ENCODE measurements at regions not wholly inside any gene's neighbourhood (a gene's known extent, or its start where the extent isn't known, plus 50 kb on each side); places are given as distances from the start of the nearest gene placed in this dataset.

DNA sequence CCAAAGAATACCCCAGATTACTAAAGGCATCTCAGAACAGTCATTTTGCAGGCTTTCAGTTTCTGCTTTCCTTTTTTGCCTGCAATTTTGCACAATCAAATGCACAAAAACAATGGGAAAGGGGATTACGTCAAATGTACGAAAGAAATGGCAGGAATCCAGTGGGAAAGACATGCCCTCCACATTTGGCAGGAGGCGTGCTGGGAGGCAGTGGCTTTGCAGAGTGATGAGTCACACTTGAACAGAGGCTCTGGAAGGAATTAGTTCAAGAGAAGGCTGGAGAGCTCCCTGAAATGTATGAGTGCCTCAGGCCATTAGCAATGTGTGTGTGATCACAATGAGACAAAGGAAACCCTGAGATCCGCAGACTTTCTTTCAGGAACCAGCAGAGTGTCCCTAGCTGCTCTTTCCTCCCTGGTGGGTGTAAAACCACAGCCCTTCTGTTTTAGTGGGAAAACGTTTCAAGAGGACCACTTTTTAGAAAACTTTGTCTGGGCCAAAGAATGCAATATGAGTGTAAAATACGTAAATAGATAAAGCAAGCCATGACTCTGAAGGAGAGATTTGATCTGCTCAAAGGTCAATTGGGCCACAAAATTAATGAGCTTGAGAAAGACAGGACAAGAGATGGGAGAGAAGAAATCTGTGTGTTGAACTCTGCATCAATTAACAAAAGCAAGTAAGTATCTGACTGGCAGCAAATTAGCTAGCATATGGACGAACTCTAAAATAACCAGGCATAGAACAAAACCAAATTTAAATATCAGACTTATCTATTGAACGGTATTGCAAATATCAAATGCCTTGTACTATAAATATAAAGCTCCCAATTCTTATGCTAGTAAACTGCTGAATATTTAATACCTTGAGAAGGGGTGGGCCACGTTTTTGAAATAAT lies 155.4 kb upstream of the PDE3A start:
- peak overlapping the region; percentile 19; the same call in 1 of the 2 replicates for H3K9ac ChIP-seq (ENCODE audit: low read depth, low read length)
- H2AFZ ChIP-seq (replicated peaks; ENCODE audit: low read length, poor library complexity) = peak overlapping the region; percentile 35
- H3K9me1 ChIP-seq (ENCODE audit: insufficient read depth, low read length) = 0 out of 2 replicates have a peak, but pooled peaks cover 4% of the 10 kb centered on the region
- TF ChIP-seq NFE2L2 (IDR thresholded peaks at IDR 0.05; ENCODE audit: low read depth, low read length) (0 out of 2 replicates have a peak, but pooled peaks have one; percentile 33), RFX5 (IDR thresholded peaks at IDR 0.05; ENCODE audit: low read depth, low read length) (no peak), POLR2A (IDR thresholded peaks at IDR 0.05; ENCODE audit: low read depth, low read length) (no peak), RCOR1 (IDR thresholded peaks at IDR 0.05; ENCODE audit: insufficient replicate concordance, low read length) (no peak), CTCF (conservative IDR thresholded peaks at IDR 0.05; ENCODE audit: low read depth, low read length) (no peak), BHLHE40 (IDR thresholded peaks at IDR 0.05; ENCODE audit: low read depth, low read length) (peak; percentile 70), MAFK (IDR thresholded peaks at IDR 0.05; ENCODE audit: low read depth, low read length) (no peak), MXI1 (IDR thresholded peaks at IDR 0.05; ENCODE audit: borderline replicate concordance, low read depth, low read length) (peak; percentile 83; the same call in 1 of the 2 replicates), FOS (IDR thresholded peaks at IDR 0.05; ENCODE audit: low read depth, low read length) (peak; percentile 87), CEBPB (IDR thresholded peaks at IDR 0.05; ENCODE audit: low read depth, low read length) (peak; percentile 84), MAZ (IDR thresholded peaks at IDR 0.05; ENCODE audit: borderline replicate concordance, low read depth, low read length) (no peak), USF2 (IDR thresholded peaks at IDR 0.05; ENCODE audit: low read depth, low read length) (no peak)
- no peak overlapping the region for H2AK5ac ChIP-seq (ENCODE audit: low read depth, low read length)
- DNase-seq = peak; percentile 98
- 0 out of 2 replicates have a peak overlapping the region, but pooled peaks have one; percentile 36 for H4K91ac ChIP-seq (ENCODE audit: insufficient read depth, low read depth, low read length)
- ATAC-seq (ENCODE audit: low read depth) = peak; percentile 99
- H3K14ac ChIP-seq (replicated peaks; ENCODE audit: low read depth, low read length) = 0 out of 2 replicates have a peak overlapping the region, but pooled peaks have one; percentile 1
- H3K4ac ChIP-seq (ENCODE audit: low read depth, low read length) = peak overlapping the region; percentile 38; the same call in 1 of the 2 replicates
- peak overlapping the region; percentile 45 for H3K18ac ChIP-seq (ENCODE audit: low read depth, low read length)
- peak overlapping the region; percentile 74 for H2BK5ac ChIP-seq (ENCODE audit: low read depth, low read length, poor library complexity, severe bottlenecking)
- dilution Hi-C loops (cut with HindIII; ENCODE audit: low sequenced_read_pairs, unreplicated experiment) = no loop called here
- H2AK9ac ChIP-seq (replicated peaks; ENCODE audit: low read depth, low read length, poor library complexity) = no peak overlapping the region
- H3K79me1 ChIP-seq (ENCODE audit: low read depth in 1 of 2, low read length in 2 of 2) = no peaks in the 10 kb centered on the region
- H3K23ac ChIP-seq (ENCODE audit: low read depth, low read length) = 0 out of 2 replicates have a peak overlapping the region, but pooled peaks have one; percentile 46
- peak overlapping the region in 1 of 2 experiments; percentile 18; a peak in 1 of 4 replicates for H4K8ac ChIP-seq (ENCODE audit: low read depth in 2 of 2, low read length in 2 of 2)
- intact Hi-C loops (cut with micrococcal nuclease) = loop anchor here (2.0 to 5.0 kb wide), 3 partner anchors 18 to 476 kb away; no protein-coding TSS in a partner anchor
- in situ Hi-C loops (cut with MboI; ENCODE audit: low sequenced_read_pairs) = loop anchor here (10.0 to 25.0 kb wide), 2 partner anchors 301 to 468 kb away; no protein-coding TSS in a partner anchor
- ChIA-PET CTCF (no interaction called here), POLR2A (ENCODE audit: unreplicated experiment) (no interaction called here)
- no peaks in the 10 kb centered on the region for H4K20me1 ChIP-seq (ENCODE audit: insufficient read depth, low read length)
- peak overlapping the region; percentile 66 for H2BK120ac ChIP-seq (ENCODE audit: low read depth, low read length)
- no TSS peak for BruUV-seq (replicated peaks)
- H3K4me2 ChIP-seq (ENCODE audit: low read depth, low read length) = peak overlapping the region; percentile 54
- no peaks in the 10 kb centered on the region for H3K36me3 ChIP-seq (ENCODE audit: control insufficient read depth, insufficient read depth, low read length)
- H3K9me3 ChIP-seq (ENCODE audit: control insufficient read depth, insufficient read depth, low read length) = no peaks in the 10 kb centered on the region
- no peak overlapping the region; the same call in 2 of the 3 replicates for H2BK15ac ChIP-seq (ENCODE audit: low read depth, low read length)
- peak overlapping the region; percentile 71; the same call in 1 of the 2 replicates for H2BK20ac ChIP-seq (ENCODE audit: low read depth, low read length)
- WGBS, 2 experiments (ENCODE audit: extremely low coverage in 2 of 2, insufficient read length in 1 of 2) = 5% methylated on average over 4 of the region's 9 CpGs; no CpG with 5 or more reads in 1 of the 2 experiments
- H4K5ac ChIP-seq (ENCODE audit: low read depth, low read length) = no peak overlapping the region
- H3K4me1 ChIP-seq (ENCODE audit: control insufficient read depth, insufficient read depth, low read length) = peaks cover 1% of the 10 kb centered on the region
- H3K56ac ChIP-seq (ENCODE audit: extremely low read depth, insufficient read depth, low read length) = peak overlapping the region; percentile 40
- H3K27me3 ChIP-seq (ENCODE audit: control insufficient read depth, insufficient read depth, low read length) = no peaks in the 10 kb centered on the region
- H3K4me3 ChIP-seq (ENCODE audit: insufficient read depth, low read depth, low read length) = no peak overlapping the region
- peak overlapping the region; percentile 65; the same call in 1 of the 2 replicates for H3K27ac ChIP-seq (ENCODE audit: insufficient read depth, low read length)
